ENCODE measurements at regions not wholly inside any gene's neighbourhood (a gene's known extent, or its start where the extent isn't known, plus 50 kb on each side); places are given as distances from the start of the nearest gene placed in this dataset.

DNA sequence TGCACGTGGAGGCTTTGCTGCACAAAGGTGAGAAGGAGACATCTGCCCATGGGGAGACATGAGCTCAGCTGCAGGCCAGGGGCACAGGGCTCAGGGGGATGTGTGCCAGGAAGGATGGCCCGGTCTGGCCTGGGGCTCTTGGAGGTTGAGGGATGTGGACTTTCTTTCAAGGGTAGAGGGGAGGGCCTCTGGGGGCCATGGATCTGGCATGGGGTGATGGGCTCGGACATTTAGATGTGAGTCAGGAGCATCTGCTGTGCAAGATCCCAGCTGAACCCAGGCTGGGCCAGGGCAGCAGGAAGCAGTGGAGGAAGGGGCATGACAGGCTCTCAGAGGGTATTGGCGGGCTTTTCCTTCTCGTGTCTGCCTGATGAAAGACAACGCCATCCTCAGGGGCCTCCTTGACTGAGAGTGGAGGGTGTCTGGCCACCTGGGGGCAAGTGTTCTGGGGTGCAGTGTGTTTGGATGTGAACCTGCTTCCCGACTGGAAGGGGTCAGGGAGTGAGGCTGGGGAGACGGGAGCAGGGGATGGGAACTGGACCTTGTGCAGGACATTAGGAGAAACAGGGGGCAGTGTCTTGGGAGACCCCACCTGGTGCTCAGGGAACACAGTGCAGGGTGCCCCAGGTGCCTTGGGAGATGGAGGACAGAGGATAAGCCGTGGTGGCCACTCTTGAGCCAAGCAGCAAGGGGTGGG lies 156.1 kb downstream of the ERMARD start:
- no peaks in the 10 kb centered on the region for H3K36me3 ChIP-seq (replicated peaks in 1 of 2; ENCODE audit: insufficient read depth in 1 of 2, low read depth in 2 of 2)
- intact Hi-C loops (cut with DNase I), result no loop called here
- no peaks in the 10 kb centered on the region for H3K27me3 ChIP-seq
- H3K9me3 ChIP-seq, result no peaks in the 10 kb centered on the region
- no peak for ATAC-seq
- no peak for DNase-seq
- H3K4me1 ChIP-seq, result peaks cover 17% of the 10 kb centered on the region
- TF ChIP-seq CTCF (IDR thresholded peaks at IDR 0.05) (no peak), POLR2A (IDR thresholded peaks at IDR 0.05) (no peak)
- WGBS, 2 donors, result 75 to 83% methylated on average over 9 of the region's 9 CpGs
- no peak overlapping the region for H3K4me3 ChIP-seq
- no peak overlapping the region for H3K27ac ChIP-seq

DNA sequence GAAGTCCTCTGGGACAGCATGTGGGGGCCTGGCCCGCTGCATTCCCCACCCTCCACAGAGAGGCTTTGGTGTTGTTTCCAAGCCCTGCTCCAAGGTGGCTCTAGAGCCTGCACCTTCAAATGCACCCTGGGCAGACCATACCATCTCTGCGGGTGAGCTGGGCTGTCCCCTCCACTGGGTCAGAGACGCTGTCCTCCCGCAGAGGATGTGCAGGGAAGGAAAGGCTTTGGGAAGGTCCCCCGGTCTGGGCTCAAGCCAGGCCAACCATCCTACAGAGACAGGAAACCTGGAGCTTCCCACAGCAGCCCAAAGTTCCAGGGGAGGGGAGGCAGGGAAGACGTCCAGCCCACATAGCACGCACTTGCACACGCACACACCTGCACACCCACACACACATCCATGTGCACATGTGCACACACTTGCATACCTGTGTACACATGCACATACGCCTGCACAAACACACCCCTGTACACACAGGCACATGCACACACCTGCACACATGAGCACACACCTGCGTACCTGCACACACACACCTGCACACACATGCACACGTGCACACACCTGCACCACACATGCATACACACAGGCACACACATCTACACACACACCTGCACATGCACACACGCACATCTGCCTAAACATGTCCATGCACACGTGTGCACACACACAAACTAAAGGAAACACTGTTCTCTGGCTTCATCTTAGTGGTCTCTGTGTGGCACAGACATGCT lies 155.4 kb downstream of the ERMARD start:
- Histone ChIP-seq H3K36me3 (replicated peaks in 1 of 2; ENCODE audit: insufficient read depth in 1 of 2, low read depth in 2 of 2) (no peaks in the 10 kb centered on the region), H3K27me3 (no peaks in the 10 kb centered on the region), H3K9me3 (no peaks in the 10 kb centered on the region), H3K4me1 (peaks cover 17% of the 10 kb centered on the region), H3K27ac (no peak overlapping the region), H3K4me3 (no peak overlapping the region)
- DNase-seq (no peak), ATAC-seq (no peak)
- TF ChIP-seq CTCF (IDR thresholded peaks at IDR 0.05), result peak in 1 of 7 experiments; percentile 15
- no peak for TF ChIP-seq POLR2A (IDR thresholded peaks at IDR 0.05)
- WGBS, 2 donors, result 80 to 92% methylated on average over 9 to 13 of the region's 13 CpGs
- intact Hi-C loops (cut with DNase I), result no loop called here

DNA sequence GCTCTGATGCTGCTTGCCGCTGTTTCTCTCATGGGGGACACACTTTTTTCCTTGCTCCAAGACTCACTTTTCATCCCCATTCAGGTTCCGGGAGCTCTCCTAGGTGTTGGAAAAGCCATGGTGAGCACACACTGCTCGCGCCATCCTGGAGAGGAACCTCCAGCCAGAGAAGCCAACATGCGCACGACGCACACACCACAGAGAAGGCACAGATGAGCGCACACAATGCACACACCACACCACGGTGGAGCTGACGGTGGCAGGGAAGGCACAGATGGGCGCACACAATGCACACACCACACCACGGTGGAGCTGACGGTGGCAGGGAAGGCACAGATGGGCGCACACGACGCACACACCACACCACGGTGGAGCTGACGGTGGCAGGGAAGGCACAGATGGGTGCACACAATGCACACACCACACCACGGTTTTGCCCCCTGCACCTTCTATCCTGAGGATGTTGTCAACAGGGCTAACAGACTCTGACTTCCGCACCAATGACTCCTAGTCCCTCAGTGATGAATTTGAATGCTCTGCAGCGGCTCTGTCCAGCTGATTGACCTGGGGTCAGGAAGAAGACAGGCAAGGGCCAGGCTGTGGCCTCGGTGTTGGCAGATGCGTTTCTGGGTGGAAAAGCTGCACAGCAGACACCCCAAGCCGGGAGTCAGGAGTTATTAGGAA lies 154.7 kb downstream of the ERMARD start:
- ATAC-seq (no peak), DNase-seq (no peak)
- TF ChIP-seq POLR2A (IDR thresholded peaks at IDR 0.05) (no peak), CTCF (IDR thresholded peaks at IDR 0.05) (no peak)
- Histone ChIP-seq H3K4me1 (peaks cover 17% of the 10 kb centered on the region), H3K27me3 (no peaks in the 10 kb centered on the region), H3K9me3 (no peaks in the 10 kb centered on the region), H3K27ac (peak overlapping the region in 1 of 4 donors; percentile 56), H3K36me3 (replicated peaks in 1 of 2; ENCODE audit: insufficient read depth in 1 of 2, low read depth in 2 of 2) (no peaks in the 10 kb centered on the region), H3K4me3 (no peak overlapping the region)
- 86 to 90% methylated on average over 24 of the region's 24 CpGs for WGBS, 2 donors
- intact Hi-C loops (cut with DNase I), result no loop called here

GRCh38 chr6:169905041-169905807 lies 153.8 kb downstream of the ERMARD start:
- Histone ChIP-seq H3K4me3 (no peak overlapping the region), H3K4me1 (peaks cover 17% of the 10 kb centered on the region), H3K9me3 (no peaks in the 10 kb centered on the region), H3K36me3 (replicated peaks in 1 of 2; ENCODE audit: insufficient read depth in 1 of 2, low read depth in 2 of 2) (no peaks in the 10 kb centered on the region), H3K27me3 (no peaks in the 10 kb centered on the region), H3K27ac (peak overlapping the region in 2 of 4 donors; percentile 41 to 56)
- ATAC-seq (peak; percentile 89), DNase-seq (peak; percentile 45 to 87 (median 72))
- WGBS, 2 donors, result 32 to 56% methylated on average over 12 to 20 of the region's 20 CpGs
- TF ChIP-seq POLR2A (IDR thresholded peaks at IDR 0.05) (no peak), CTCF (IDR thresholded peaks at IDR 0.05) (no peak)
- intact Hi-C loops (cut with DNase I), result no loop called here

Data from body of pancreas (tissue), 4 donors.